IMR-90 (cell line): ENCODE measurements at regions not wholly inside any gene's neighbourhood (a gene's known extent, or its start where the extent isn't known, plus 50 kb on each side); places are given as distances from the start of the nearest gene placed in this dataset.
A peak's percentile ranks its signal among the peaks of the same experiment; 100 is the strongest.

ENCODE experiments used
- ATAC-seq: fragments of 200-7000 bp; cut with Tn5 transposase; 2 replicates; pipeline ENCODE4 v1.9.1; 2020; ENCODE audit warnings: low read depth, mild to moderate bottlenecking, moderate library complexity
- BruUV-seq: library from RNA; stranded (reverse); fragments of 400-500 nt; replicated peaks from 2 replicates; lab custom pipeline; 2021; lab: Mats Ljungman, UMichigan
- CTCF ChIA-PET: fragments of 300-600 bp; formaldehyde crosslinking; extraction: SDS; loops from one replicate; lab custom pipeline; 2021; ENCODE audit warnings: antibody characterized with exemption; lab: Yijun Ruan, JAX
- POLR2A ChIA-PET: fragments of 300-600 bp; sonication (Branson Sonifier 250); formaldehyde crosslinking; loops from one replicate; lab custom pipeline; 2022; ENCODE audit warnings: antibody characterized with exemption; ENCODE audit not compliant: unreplicated experiment; lab: Charles Lee
- DNase-seq: peaks from one replicate; pipeline ENCODE4 v3.0.0; 2013
- H2AFZ ChIP-seq: replicated peaks from 2 replicates; pipeline ENCODE3; 2013; ENCODE audit warnings: low read length, mild to moderate bottlenecking; ENCODE audit not compliant: poor library complexity
- H2AK5ac ChIP-seq: 2 replicates; pipeline ENCODE4 v1.6.1; 2013; ENCODE audit warnings: low read depth, low read length, inconsistent platforms
- H2AK9ac ChIP-seq: replicated peaks from 2 replicates; pipeline ENCODE3; 2013; ENCODE audit warnings: mild to moderate bottlenecking, low read depth, low read length, moderate library complexity; ENCODE audit not compliant: poor library complexity
- H2BK120ac ChIP-seq: 2 replicates; pipeline ENCODE4 v1.6.1; 2013; ENCODE audit warnings: low read depth, low read length, inconsistent platforms
- H2BK15ac ChIP-seq: 3 replicates; pipeline ENCODE4 v1.6.1; 2013; ENCODE audit warnings: low read depth, low read length, inconsistent platforms
- H2BK20ac ChIP-seq: 2 replicates; pipeline ENCODE4 v1.6.1; 2013; ENCODE audit warnings: low read depth, mild to moderate bottlenecking, inconsistent platforms, low read length, moderate library complexity
- H2BK5ac ChIP-seq: 2 replicates; pipeline ENCODE4 v1.6.1; 2013; ENCODE audit warnings: mild to moderate bottlenecking, low read depth, low read length, inconsistent platforms; ENCODE audit not compliant: poor library complexity, severe bottlenecking
- H3K14ac ChIP-seq: replicated peaks from 2 replicates; pipeline ENCODE4 v1.6.1; 2013; ENCODE audit warnings: low read depth, low read length, inconsistent platforms
- H3K18ac ChIP-seq: 2 replicates; pipeline ENCODE4 v1.6.1; 2013; ENCODE audit warnings: low read depth, low read length, control low read depth
- H3K23ac ChIP-seq: 2 replicates; pipeline ENCODE4 v1.6.1; 2013; ENCODE audit warnings: low read depth, low read length, inconsistent platforms
- H3K27ac ChIP-seq: 2 replicates; pipeline ENCODE4 v1.5.1; 2013; ENCODE audit warnings: mild to moderate bottlenecking, control low read depth, low read length; ENCODE audit not compliant: insufficient read depth
- H3K27me3 ChIP-seq: 2 replicates; pipeline ENCODE4 v1.6.1; 2013; ENCODE audit warnings: low read length; ENCODE audit not compliant: control insufficient read depth, insufficient read depth
- H3K36me3 ChIP-seq: 2 replicates; pipeline ENCODE4 v1.6.1; 2013; ENCODE audit warnings: low read length, mixed read lengths; ENCODE audit not compliant: control insufficient read depth, insufficient read depth
- H3K4ac ChIP-seq: 2 replicates; pipeline ENCODE4 v1.6.1; 2013; ENCODE audit warnings: low read depth, low read length, inconsistent platforms
- H3K4me1 ChIP-seq: 2 replicates; pipeline ENCODE4 v1.6.1; 2013; ENCODE audit warnings: low read length, mixed read lengths; ENCODE audit not compliant: control insufficient read depth, insufficient read depth
- H3K4me2 ChIP-seq: 2 replicates; pipeline ENCODE4 v1.6.1; 2013; ENCODE audit warnings: low read depth, mild to moderate bottlenecking, control low read depth, low read length, moderate library complexity
- H3K4me3 ChIP-seq: 2 replicates; pipeline ENCODE4 v1.5.1; 2013; ENCODE audit warnings: low read depth, mild to moderate bottlenecking, control low read depth, low read length, moderate library complexity; ENCODE audit not compliant: insufficient read depth
- H3K56ac ChIP-seq: 2 replicates; pipeline ENCODE4 v1.6.1; 2013; ENCODE audit warnings: low read length, inconsistent platforms; ENCODE audit not compliant: insufficient read depth; ENCODE audit errors: extremely low read depth
- H3K79me1 ChIP-seq, 2 experiments: 2 replicates each; pipeline ENCODE4 v1.6.1; 2013; ENCODE audit warnings: low read length in 2 of 2, inconsistent platforms in 1 of 2, low read depth in 1 of 2
- H3K9ac ChIP-seq: 2 replicates; pipeline ENCODE4 v1.6.1; 2013; ENCODE audit warnings: low read depth, low read length, control low read depth
- H3K9me1 ChIP-seq: 2 replicates; pipeline ENCODE4 v1.6.1; 2013; ENCODE audit warnings: low read length, inconsistent platforms; ENCODE audit not compliant: insufficient read depth
- H3K9me3 ChIP-seq: 2 replicates; pipeline ENCODE4 v1.6.1; 2013; ENCODE audit warnings: low read length; ENCODE audit not compliant: control insufficient read depth, insufficient read depth
- H4K20me1 ChIP-seq: 2 replicates; pipeline ENCODE4 v1.6.1; 2013; ENCODE audit warnings: low read length, inconsistent platforms; ENCODE audit not compliant: insufficient read depth
- H4K5ac ChIP-seq: 2 replicates; pipeline ENCODE4 v1.6.1; 2013; ENCODE audit warnings: mild to moderate bottlenecking, low read depth, low read length, control low read depth
- H4K8ac ChIP-seq, 2 experiments: 2 replicates each; pipeline ENCODE4 v1.6.1; 2013; ENCODE audit warnings: low read depth in 2 of 2, low read length in 2 of 2, control low read depth in 1 of 2, inconsistent platforms in 1 of 2
- H4K91ac ChIP-seq: 2 replicates; pipeline ENCODE4 v1.6.1; 2013; ENCODE audit warnings: low read depth, low read length, inconsistent platforms; ENCODE audit not compliant: insufficient read depth
- BHLHE40 ChIP-seq: fragments of 150-350 bp; IDR thresholded peaks from 2 replicates; pipeline ENCODE4 v1.6.1; 2016; ENCODE audit warnings: mild to moderate bottlenecking, low read depth, low read length
- CEBPB ChIP-seq: IDR thresholded peaks from 2 replicates; pipeline ENCODE4 v1.6.1; 2012; ENCODE audit warnings: low read depth, low read length, improper control_type of control experiment
- CHD1 ChIP-seq: IDR thresholded peaks from 2 replicates; pipeline ENCODE4 v1.6.1; 2012; ENCODE audit warnings: low read depth, low read length, improper control_type of control experiment
- CTCF ChIP-seq: conservative IDR thresholded peaks from 2 replicates; pipeline ENCODE4 v1.5.1; 2012; ENCODE audit warnings: mild to moderate bottlenecking, low read depth, low read length, improper control_type of control experiment
- ELK1 ChIP-seq: fragments of 150-350 bp; IDR thresholded peaks from 2 replicates; pipeline ENCODE4 v1.6.1; 2016; ENCODE audit warnings: low read depth, mild to moderate bottlenecking, low read length, moderate library complexity, borderline replicate concordance
- FOS ChIP-seq: fragments of 150-350 bp; IDR thresholded peaks from 2 replicates; pipeline ENCODE4 v1.6.1; 2016; ENCODE audit warnings: low read depth, low read length
- MAFK ChIP-seq: IDR thresholded peaks from 2 replicates; pipeline ENCODE4 v1.6.1; 2012; ENCODE audit warnings: low read depth, low read length, improper control_type of control experiment
- MAZ ChIP-seq: IDR thresholded peaks from 2 replicates; pipeline ENCODE4 v1.6.1; 2012; ENCODE audit warnings: low read depth, mild to moderate bottlenecking, low read length, improper control_type of control experiment, moderate library complexity, borderline replicate concordance
- MXI1 ChIP-seq: IDR thresholded peaks from 2 replicates; pipeline ENCODE4 v1.6.1; 2012; ENCODE audit warnings: low read depth, mild to moderate bottlenecking, low read length, moderate library complexity, borderline replicate concordance
- NFE2L2 ChIP-seq: fragments of 150-350 bp; IDR thresholded peaks from 2 replicates; pipeline ENCODE4 v1.6.1; 2016; ENCODE audit warnings: low read depth, mild to moderate bottlenecking, low read length
- POLR2A ChIP-seq: IDR thresholded peaks from 2 replicates; pipeline ENCODE4 v1.6.1; 2012; ENCODE audit warnings: mild to moderate bottlenecking, low read depth, low read length
- RCOR1 ChIP-seq: IDR thresholded peaks from 2 replicates; pipeline ENCODE4 v1.6.1; 2012; ENCODE audit warnings: mild to moderate bottlenecking, low read length, improper control_type of control experiment; ENCODE audit not compliant: insufficient replicate concordance
- SMC3 ChIP-seq: fragments of 150-350 bp; IDR thresholded peaks from 2 replicates; pipeline ENCODE4 v1.6.1; 2016; ENCODE audit warnings: low read depth, mild to moderate bottlenecking, antibody characterized with exemption, low read length, moderate library complexity
- USF2 ChIP-seq: fragments of 150-350 bp; IDR thresholded peaks from 2 replicates; pipeline ENCODE4 v1.6.1; 2017; ENCODE audit warnings: mild to moderate bottlenecking, antibody characterized with exemption, low read length, low read depth
- WGBS, 2 experiments: methylation state at CpG; one replicate each; pipeline versions ENCODE4 v1.1.5 to v1.1.7; 2013; ENCODE audit warnings: missing lambda C conversion rate in 2 of 2; ENCODE audit not compliant: insufficient read length in 1 of 2; ENCODE audit errors: extremely low coverage in 2 of 2; 5-methylcytosine and 5-hydroxymethylcytosine counted together
- dilution Hi-C: fragments of 300-500 bp; cut with HindIII; formaldehyde crosslinking; loops from one replicate; pipeline ENCODE4 v1.14.3; 2018; ENCODE audit warnings: low sequenced_read_pairs; ENCODE audit not compliant: unreplicated experiment
- in situ Hi-C: fragments of 300-500 bp; cut with MboI; formaldehyde crosslinking; loops from 3 replicates; pipeline ENCODE4 v1.14.3; 2019; ENCODE audit warnings: low sequenced_read_pairs, inconsistent platforms, mixed read lengths
- intact Hi-C: fragments of 100-400 bp; cut with micrococcal nuclease; formaldehyde crosslinking; loops from 2 replicates; pipeline ENCODE4 v1.10.0; 2022

- DNase-seq: peak; percentile 34
- no peak overlapping the region for H2AK5ac ChIP-seq
- no peaks in the 10 kb centered on the region for H4K20me1 ChIP-seq
- H3K4ac ChIP-seq: no peak overlapping the region
- no peak overlapping the region for H4K5ac ChIP-seq
- WGBS, 2 experiments: no CpG with 5 or more reads among the region's 2 CpGs
- H2BK20ac ChIP-seq: no peak overlapping the region
- BruUV-seq: no TSS peak
- no peaks in the 10 kb centered on the region for H3K36me3 ChIP-seq
- H4K91ac ChIP-seq: no peak overlapping the region
- no peak overlapping the region for H3K18ac ChIP-seq
- H3K4me2 ChIP-seq: no peak overlapping the region
- no peaks in the 10 kb centered on the region; the same call in 1 of the 2 replicates for H3K9me3 ChIP-seq
- no peak overlapping the region for H3K56ac ChIP-seq
- H4K8ac ChIP-seq: no peak overlapping the region
- H3K79me1 ChIP-seq: no peaks in the 10 kb centered on the region
- in situ Hi-C loops (no loop called here), dilution Hi-C loops (no loop called here), intact Hi-C loops (no loop called here)
- H2BK5ac ChIP-seq: no peak overlapping the region
- no peak overlapping the region for H3K23ac ChIP-seq
- no peak overlapping the region for H2AK9ac ChIP-seq
- ChIA-PET POLR2A (no interaction called here), CTCF (no interaction called here)
- H3K9me1 ChIP-seq: no peaks in the 10 kb centered on the region
- no peaks in the 10 kb centered on the region for H3K4me1 ChIP-seq
- H2AFZ ChIP-seq: no peak overlapping the region
- no peak overlapping the region for H2BK15ac ChIP-seq
- no peak overlapping the region for H3K4me3 ChIP-seq
- TF ChIP-seq NFE2L2 (no peak), POLR2A (no peak), CEBPB (no peak), RCOR1 (no peak), MXI1 (no peak), ELK1 (no peak), CTCF (no peak), BHLHE40 (no peak), SMC3 (no peak), USF2 (no peak), FOS (no peak), CHD1 (no peak), MAZ (no peak), MAFK (no peak)
- no peak overlapping the region for H3K14ac ChIP-seq
- H2BK120ac ChIP-seq: no peak overlapping the region
- H3K9ac ChIP-seq: no peak overlapping the region
- no peak overlapping the region for H3K27ac ChIP-seq
- no peaks in the 10 kb centered on the region for H3K27me3 ChIP-seq
- peak; percentile 54 for ATAC-seq
Measured at GRCh38 chr10:28954211-28954610, 276.9 kb downstream of the BAMBI start.
